ENCODE measurements at regions not wholly inside any gene's neighbourhood (a gene's known extent, or its start where the extent isn't known, plus 50 kb on each side); places are given as distances from the start of the nearest gene placed in this dataset.

DNA sequence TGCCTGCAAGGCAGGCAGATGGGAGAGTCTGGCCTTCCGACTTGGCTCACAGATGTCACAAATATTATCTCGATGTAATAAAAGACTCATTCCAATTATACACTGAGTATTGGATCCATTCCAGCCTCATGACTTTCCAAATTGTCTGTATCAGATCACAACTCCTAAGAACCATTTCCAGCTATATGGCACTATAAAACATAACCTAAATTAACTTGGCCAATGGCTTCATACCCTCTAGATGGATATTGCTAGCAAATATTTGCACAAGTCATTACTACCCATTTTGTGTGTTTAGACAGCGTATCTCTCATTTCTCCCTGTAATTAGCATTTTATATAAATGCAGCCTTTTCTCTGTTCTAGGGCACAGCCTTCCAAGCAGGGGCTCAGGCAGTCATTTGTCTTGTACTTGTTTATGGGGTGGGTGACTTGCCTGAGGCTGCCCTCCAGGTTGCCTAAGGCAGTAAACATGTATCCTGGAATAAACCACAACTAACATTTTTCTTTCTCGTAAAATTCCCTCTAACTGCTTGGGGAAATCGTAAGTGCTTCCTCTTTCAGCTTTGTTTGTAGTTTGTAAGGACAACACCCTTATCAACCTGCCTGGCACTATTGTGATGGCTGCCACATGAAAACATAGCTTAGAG, 70.6 kb upstream of the KCNJ6 start:
- no peak for TF ChIP-seq PAX5 (IDR thresholded peaks at IDR 0.05; ENCODE audit: borderline replicate concordance, low read depth, low read length)
- TF ChIP-seq POLR2A (IDR thresholded peaks at IDR 0.05; ENCODE audit: low read depth, low read length), result no peak
- no peak for TF ChIP-seq POLR2AphosphoS2 (IDR thresholded peaks at IDR 0.05; ENCODE audit: low read depth, low read length)
- no peak for TF ChIP-seq CREB1 (IDR thresholded peaks at IDR 0.05; ENCODE audit: low read depth)
- TF ChIP-seq HDGF (IDR thresholded peaks at IDR 0.05), result no peak
- TF ChIP-seq EP300 (IDR thresholded peaks at IDR 0.05; ENCODE audit: borderline replicate concordance in 1 of 2, control insufficient read depth in 1 of 2, low read depth in 2 of 2, low read length in 2 of 2), result no peak
- TF ChIP-seq POLR2AphosphoS5 (IDR thresholded peaks at IDR 0.05; ENCODE audit: low read length), result no peak
- TF ChIP-seq, protein P1, sequence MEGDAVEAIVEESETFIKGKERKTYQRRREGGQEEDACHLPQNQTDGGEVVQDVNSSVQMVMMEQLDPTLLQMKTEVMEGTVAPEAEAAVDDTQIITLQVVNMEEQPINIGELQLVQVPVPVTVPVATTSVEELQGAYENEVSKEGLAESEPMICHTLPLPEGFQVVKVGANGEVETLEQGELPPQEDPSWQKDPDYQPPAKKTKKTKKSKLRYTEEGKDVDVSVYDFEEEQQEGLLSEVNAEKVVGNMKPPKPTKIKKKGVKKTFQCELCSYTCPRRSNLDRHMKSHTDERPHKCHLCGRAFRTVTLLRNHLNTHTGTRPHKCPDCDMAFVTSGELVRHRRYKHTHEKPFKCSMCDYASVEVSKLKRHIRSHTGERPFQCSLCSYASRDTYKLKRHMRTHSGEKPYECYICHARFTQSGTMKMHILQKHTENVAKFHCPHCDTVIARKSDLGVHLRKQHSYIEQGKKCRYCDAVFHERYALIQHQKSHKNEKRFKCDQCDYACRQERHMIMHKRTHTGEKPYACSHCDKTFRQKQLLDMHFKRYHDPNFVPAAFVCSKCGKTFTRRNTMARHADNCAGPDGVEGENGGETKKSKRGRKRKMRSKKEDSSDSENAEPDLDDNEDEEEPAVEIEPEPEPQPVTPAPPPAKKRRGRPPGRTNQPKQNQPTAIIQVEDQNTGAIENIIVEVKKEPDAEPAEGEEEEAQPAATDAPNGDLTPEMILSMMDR (IDR thresholded peaks at IDR 0.05 in 2 of 3, conservative IDR thresholded peaks at IDR 0.05 in 1 of 3; ENCODE audit: control insufficient read depth in 2 of 3, extremely low read depth in 1 of 3, insufficient read depth in 1 of 3, low read depth in 3 of 3, low read length in 3 of 3), result no peak
- TF ChIP-seq LARP7 (IDR thresholded peaks at IDR 0.05), result no peak
- TF ChIP-seq TCF7 (IDR thresholded peaks at IDR 0.05; ENCODE audit: borderline replicate concordance), result no peak
- TF ChIP-seq SMAD1 (IDR thresholded peaks at IDR 0.05; ENCODE audit: low read depth, partially characterized antibody), result no peak
- TF ChIP-seq EGR1 (IDR thresholded peaks at IDR 0.05; ENCODE audit: borderline replicate concordance in 1 of 2, low read depth in 2 of 2, low read length in 2 of 2), result no peak
- TF ChIP-seq CHD2 (IDR thresholded peaks at IDR 0.05; ENCODE audit: borderline replicate concordance, low read depth, low read length), result no peak
